Brain microvascular endothelial cell (primary cell): ENCODE measurements at regions not wholly inside any gene's neighbourhood (a gene's known extent, or its start where the extent isn't known, plus 50 kb on each side); places are given as distances from the start of the nearest gene placed in this dataset.
"Not testable (repeated sequence)": the region's sequence is repeated elsewhere in the genome, so short reads cannot be mapped to it uniquely, and the experiment has no call there.

Experiments
- DNase-seq: peaks from one replicate; pipeline ENCODE4 v3.0.0-alpha.2; 2020
- H3K27ac ChIP-seq: fragments of 250-450 bp; sonication (Bioruptor Pico); 2 replicates; pipeline ENCODE4 v1.5.1; 2020; ENCODE audit warnings: mild to moderate bottlenecking, moderate library complexity
- H3K27me3 ChIP-seq: fragments of 250-450 bp; sonication (Bioruptor Pico); replicated peaks from 2 replicates; pipeline ENCODE4 v1.5.1; 2020; ENCODE audit warnings: mild to moderate bottlenecking
- H3K36me3 ChIP-seq: fragments of 250-450 bp; sonication (Bioruptor Pico); replicated peaks from 2 replicates; pipeline ENCODE4 v1.5.1; 2020; ENCODE audit warnings: mild to moderate bottlenecking
- H3K4me3 ChIP-seq: 2 replicates; pipeline ENCODE4 v1.5.1; 2011; ENCODE audit warnings: low read depth, mild to moderate bottlenecking, control low read depth, low read length, moderate library complexity
- CTCF ChIP-seq: IDR thresholded peaks from 2 replicates; pipeline ENCODE4 v1.5.1; 2011; ENCODE audit warnings: low read depth, mild to moderate bottlenecking, moderate library complexity, low read length, control low read depth, inconsistent platforms; ENCODE audit errors: missing control alignments
- in situ Hi-C: cut with HindIII; loops from 2 replicates; pipeline ENCODE4 v1.10.0; 2017; ENCODE audit warnings: low sequenced_read_pairs, low pct_ligation_motif_present

- in situ Hi-C loops = loop anchor here (25.0 kb wide), 1 partner anchor 91 kb away; the partner anchor contains the start of gene MAP3K8
- TF ChIP-seq CTCF = no peak
- Histone ChIP-seq H3K36me3 (no peaks in the 10 kb centered on the region), H3K27me3 (no peaks in the 10 kb centered on the region), H3K27ac (no peak overlapping the region), H3K4me3 (no peak overlapping the region)
- no peak for DNase-seq
These were observed 94.4 kb downstream of the MAP3K8 start for GRCh38 chr10:30528429-30528786.

- no peaks in the 10 kb centered on the region for H3K27me3 ChIP-seq
- in situ Hi-C loops = loop anchor here (25.0 kb wide), 1 partner anchor 91 kb away; the partner anchor contains the start of gene MAP3K8
- DNase-seq = no peak
These were observed 93.8 kb downstream of the MAP3K8 start for GRCh38 chr10:30527623-30528428.

GRCh38 chr10:30522661-30523078 is 88.7 kb downstream of the MAP3K8 start:
- H3K4me3 ChIP-seq, H3K36me3 ChIP-seq, H3K27ac ChIP-seq, DNase-seq, in situ Hi-C loops, H3K27me3 ChIP-seq: not testable (repeated sequence)
- TF ChIP-seq CTCF = peak; percentile 1

More at GRCh38 chr10:30527623-30528428, 93.8 kb downstream of the MAP3K8 start:
- no peak overlapping the region for H3K27ac ChIP-seq
- H3K36me3 ChIP-seq = no peaks in the 10 kb centered on the region
- no peak overlapping the region for H3K4me3 ChIP-seq
- no peak for TF ChIP-seq CTCF

- DNase-seq = no peak
- no peaks in the 10 kb centered on the region for H3K27me3 ChIP-seq
- H3K27ac ChIP-seq = no peak overlapping the region
- H3K4me3 ChIP-seq = no peak overlapping the region
- in situ Hi-C loops = no loop called here
- H3K36me3 ChIP-seq = no peaks in the 10 kb centered on the region
- TF ChIP-seq CTCF = no peak
These were observed 84.9 kb downstream of the MAP3K8 start for GRCh38 chr10:30518907-30519306.
